Endothelial cell of umbilical vein (primary cell): ENCODE measurements at regions not wholly inside any gene's neighbourhood (a gene's known extent, or its start where the extent isn't known, plus 50 kb on each side); places are given as distances from the start of the nearest gene placed in this dataset.

ENCODE experiments used
- BruUV-seq: library from RNA; stranded (reverse); fragments of 400-500 nt; replicated peaks from 2 replicates; lab custom pipeline; 2021; lab: Mats Ljungman, UMichigan
- CTCF ChIA-PET: fragments of 300-600, 350-600 bp; sonication (Branson Sonifier 250); formaldehyde crosslinking; loops from one replicate; lab custom pipeline; 2021; ENCODE audit warnings: antibody characterized with exemption, inconsistent platforms; lab: Charles Lee
- POLR2A ChIA-PET: fragments of 300-600, 350-600 bp; sonication (Branson Sonifier 250); formaldehyde crosslinking; loops from one replicate; lab custom pipeline; 2021; ENCODE audit warnings: antibody characterized with exemption, inconsistent platforms; lab: Charles Lee
- DNase-seq: peaks from one replicate; pipeline ENCODE4 v3.0.0-alpha.2; 2011; ENCODE audit warnings: low read depth, low spot score
- FAIRE-seq: peaks from 2 replicates; lab custom pipeline; 2011; peaks lifted over from hg19 to GRCh38; lab: Jason Lieb, UNC
- H2AFZ ChIP-seq: 2 replicates; pipeline ENCODE4 v1.6.0; 2012; ENCODE audit warnings: low read depth, low read length, control low read depth, inconsistent platforms
- H3K27ac ChIP-seq: 2 replicates; pipeline ENCODE4 v1.5.1; 2011; ENCODE audit warnings: low read depth, mild to moderate bottlenecking, control low read depth, low read length, moderate library complexity; ENCODE audit not compliant: insufficient read depth
- H3K27me3 ChIP-seq, 2 experiments: 2 replicates each; pipeline versions ENCODE4 v1.6.0 to v1.6.1; 2011; ENCODE audit warnings: low read length in 2 of 2, mixed read lengths in 1 of 2; ENCODE audit not compliant: control insufficient read depth in 2 of 2, insufficient read depth in 2 of 2
- H3K36me3 ChIP-seq, 2 experiments: 2 replicates in 1 of 2; 3 replicates in 1 of 2; pipeline ENCODE4 v1.5.1; 2011; ENCODE audit warnings: low read length in 2 of 2, mild to moderate bottlenecking in 1 of 2, moderate library complexity in 1 of 2; ENCODE audit not compliant: control insufficient read depth in 2 of 2, insufficient read depth in 2 of 2; ENCODE audit errors: extremely low read depth in 1 of 2
- H3K4me1 ChIP-seq: 3 replicates; pipeline ENCODE4 v1.5.1; 2011; ENCODE audit warnings: mild to moderate bottlenecking, low read length; ENCODE audit not compliant: control insufficient read depth, insufficient read depth; ENCODE audit errors: extremely low read depth
- H3K4me2 ChIP-seq: 2 replicates; pipeline ENCODE4 v1.6.1; 2011; ENCODE audit warnings: low read length, control low read depth, mixed read lengths; ENCODE audit not compliant: insufficient read depth
- H3K4me3 ChIP-seq, 3 experiments: fragments of 200-600 bp in 1 of 3; sonication (generic), shearing (Covaris generic) in 1 of 3; replicated peaks in 1 of 3; 2 replicates each; pipeline ENCODE4 v1.5.1; 2011 to 2016; ENCODE audit warnings: control low read depth in 3 of 3, low read length in 3 of 3, mild to moderate bottlenecking in 2 of 3, inconsistent platforms in 1 of 3, low read depth in 1 of 3, moderate library complexity in 1 of 3; ENCODE audit not compliant: insufficient read depth in 1 of 3
- H3K79me2 ChIP-seq: 2 replicates; pipeline ENCODE4 v1.6.0; 2012; ENCODE audit warnings: low read length, inconsistent platforms; ENCODE audit not compliant: control insufficient read depth, insufficient read depth
- H3K9ac ChIP-seq: replicated peaks from 2 replicates; pipeline ENCODE3; 2011; ENCODE audit warnings: low read length, control low read depth; ENCODE audit not compliant: insufficient read depth; ENCODE audit errors: extremely low read depth
- H3K9me1 ChIP-seq: replicated peaks from 3 replicates; pipeline ENCODE4 v1.6.0; 2011; ENCODE audit warnings: mild to moderate bottlenecking, low read length; ENCODE audit not compliant: control insufficient read depth, insufficient read depth; ENCODE audit errors: extremely low read depth
- H3K9me3 ChIP-seq: replicated peaks from 2 replicates; pipeline ENCODE4 v1.5.1; 2012; ENCODE audit warnings: low read length, inconsistent platforms; ENCODE audit not compliant: control insufficient read depth, insufficient read depth
- H4K20me1 ChIP-seq: replicated peaks from 2 replicates; pipeline ENCODE3; 2011; ENCODE audit warnings: mild to moderate bottlenecking, low read length; ENCODE audit not compliant: control insufficient read depth, insufficient read depth; ENCODE audit errors: extremely low read depth
- EZH2 ChIP-seq: IDR thresholded peaks from 2 replicates; pipeline ENCODE4 v1.6.1; 2012; ENCODE audit warnings: borderline replicate concordance, low read depth, mild to moderate bottlenecking, moderate library complexity, low read length, inconsistent platforms; ENCODE audit not compliant: severe bottlenecking
- FOS ChIP-seq: IDR thresholded peaks from 2 replicates; pipeline ENCODE4 v1.6.1; 2011; ENCODE audit warnings: mild to moderate bottlenecking, low read length, moderate library complexity, borderline replicate concordance; ENCODE audit not compliant: insufficient read depth
- GATA2 ChIP-seq: IDR thresholded peaks from 2 replicates; pipeline ENCODE4 v1.7.0; 2011; ENCODE audit warnings: low read depth, mild to moderate bottlenecking, moderate library complexity, mixed read lengths, low read length; ENCODE audit not compliant: insufficient read length, insufficient read depth
- JUN ChIP-seq: IDR thresholded peaks from 2 replicates; pipeline ENCODE4 v1.6.1; 2011; ENCODE audit warnings: borderline replicate concordance, low read depth; ENCODE audit not compliant: insufficient read length, insufficient read depth
- MAX ChIP-seq: IDR thresholded peaks from 2 replicates; pipeline ENCODE4 v1.6.1; 2011; ENCODE audit not compliant: insufficient read depth, insufficient read length
- MYC ChIP-seq: IDR thresholded peaks from one replicate; pipeline ENCODE4 v1.6.1; 2011; ENCODE audit warnings: mild to moderate bottlenecking, low read depth, low read length
- POLR2A ChIP-seq: IDR thresholded peaks from 2 replicates; pipeline ENCODE4 v1.6.1; 2012; ENCODE audit warnings: low read depth, mild to moderate bottlenecking, control low read depth, low read length
- POLR2AphosphoS5 ChIP-seq: IDR thresholded peaks from 2 replicates; pipeline ENCODE4 v1.6.1; 2012; ENCODE audit warnings: low read depth, mild to moderate bottlenecking, control low read depth, low read length, moderate library complexity; ENCODE audit not compliant: insufficient read depth
- dilution Hi-C: fragments of 300-500 bp; cut with MboI; formaldehyde crosslinking; loops from one replicate; pipeline ENCODE4 v1.15.0; 2019; ENCODE audit warnings: low sequenced_read_pairs; ENCODE audit not compliant: extremely low pct_ligation_motif_present
- intact Hi-C: fragments of 100-400 bp; cut with micrococcal nuclease; formaldehyde crosslinking; loops from one replicate; pipeline ENCODE4 v1.10.0; 2022
- TF ChIP-seq, protein P1 (sequence below), 2 donors: IDR thresholded peaks; 1 replicate in 1 of 2; 2 replicates in 1 of 2; pipeline ENCODE4 v1.5.1; 2011; ENCODE audit warnings: low read length in 2 of 2, mild to moderate bottlenecking in 2 of 2, moderate library complexity in 2 of 2, control low read depth in 1 of 2, inconsistent platforms in 1 of 2, low read depth in 1 of 2; ENCODE audit not compliant: insufficient read depth in 1 of 2; ENCODE audit errors: extremely low read depth in 1 of 2

DNA sequence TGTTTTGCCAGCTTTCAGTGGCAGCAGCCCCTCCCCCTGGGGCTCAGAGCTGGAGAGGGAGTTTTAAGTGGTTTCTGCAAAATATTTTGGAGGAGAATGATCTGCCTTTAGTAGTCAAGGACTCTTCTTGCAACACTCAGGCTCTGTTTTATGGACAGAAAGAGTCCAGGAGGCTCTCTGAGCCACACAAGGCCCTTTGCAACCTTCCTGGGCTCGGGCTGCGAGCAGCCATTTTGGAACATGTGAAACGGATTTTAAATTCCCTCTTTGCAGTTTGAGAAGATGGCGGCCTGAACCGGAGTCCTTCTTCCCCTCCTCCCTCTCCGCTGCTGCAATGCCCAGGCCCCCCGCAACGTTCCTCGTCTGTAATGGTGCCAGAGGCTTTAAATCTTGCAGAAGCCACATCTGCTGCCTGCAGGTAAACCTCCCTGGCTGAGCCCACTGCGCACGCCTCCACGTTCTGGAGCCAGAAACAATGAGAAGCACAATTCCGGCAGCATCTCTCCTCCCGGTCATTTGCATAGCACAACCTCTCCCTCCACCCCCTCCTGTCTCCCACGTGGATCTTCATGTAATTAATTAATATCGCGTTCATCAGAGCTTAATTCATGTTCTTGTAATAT lies 386.1 kb downstream of the SEC14L1 start:
- TF ChIP-seq JUN (no peak), MAX (no peak), POLR2AphosphoS5 (no peak), FOS (no peak), POLR2A (no peak), GATA2 (no peak), MYC (no peak), EZH2 (no peak)
- TF ChIP-seq, protein P1, sequence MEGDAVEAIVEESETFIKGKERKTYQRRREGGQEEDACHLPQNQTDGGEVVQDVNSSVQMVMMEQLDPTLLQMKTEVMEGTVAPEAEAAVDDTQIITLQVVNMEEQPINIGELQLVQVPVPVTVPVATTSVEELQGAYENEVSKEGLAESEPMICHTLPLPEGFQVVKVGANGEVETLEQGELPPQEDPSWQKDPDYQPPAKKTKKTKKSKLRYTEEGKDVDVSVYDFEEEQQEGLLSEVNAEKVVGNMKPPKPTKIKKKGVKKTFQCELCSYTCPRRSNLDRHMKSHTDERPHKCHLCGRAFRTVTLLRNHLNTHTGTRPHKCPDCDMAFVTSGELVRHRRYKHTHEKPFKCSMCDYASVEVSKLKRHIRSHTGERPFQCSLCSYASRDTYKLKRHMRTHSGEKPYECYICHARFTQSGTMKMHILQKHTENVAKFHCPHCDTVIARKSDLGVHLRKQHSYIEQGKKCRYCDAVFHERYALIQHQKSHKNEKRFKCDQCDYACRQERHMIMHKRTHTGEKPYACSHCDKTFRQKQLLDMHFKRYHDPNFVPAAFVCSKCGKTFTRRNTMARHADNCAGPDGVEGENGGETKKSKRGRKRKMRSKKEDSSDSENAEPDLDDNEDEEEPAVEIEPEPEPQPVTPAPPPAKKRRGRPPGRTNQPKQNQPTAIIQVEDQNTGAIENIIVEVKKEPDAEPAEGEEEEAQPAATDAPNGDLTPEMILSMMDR (IDR thresholded peaks at IDR 0.05; ENCODE audit: extremely low read depth in 1 of 2, insufficient read depth in 1 of 2, low read depth in 1 of 2, low read length in 2 of 2) = no peak
- ChIA-PET CTCF (no interaction called here), POLR2A (no interaction called here)
- BruUV-seq = no TSS peak
- Histone ChIP-seq H3K9me3 (no peaks in the 10 kb centered on the region), H3K4me1 (no peaks in the 10 kb centered on the region), H3K9ac (no peak overlapping the region), H3K79me2 (no peaks in the 10 kb centered on the region), H3K36me3 (no peaks in the 10 kb centered on the region), H3K27ac (no peak overlapping the region), H3K4me2 (no peak overlapping the region), H3K4me3 (no peak overlapping the region), H2AFZ (no peak overlapping the region), H4K20me1 (no peaks in the 10 kb centered on the region), H3K9me1 (no peaks in the 10 kb centered on the region), H3K27me3 (peaks cover 3 to 16% of the 10 kb centered on the region in 2 experiments)
- intact Hi-C loops (no loop called here), dilution Hi-C loops (no loop called here)
- no peak for DNase-seq
- FAIRE-seq = no peak
